Right lung (tissue), 2 donors: ENCODE measurements at regions not wholly inside any gene's neighbourhood (a gene's known extent, or its start where the extent isn't known, plus 50 kb on each side); places are given as distances from the start of the nearest gene placed in this dataset.

Experiments
- DNase-seq, 2 donors: peaks; one replicate each; pipeline ENCODE4 v3.0.0-alpha.2; 2013

GRCh38 chr14:81837304-81837703 is 303.7 kb upstream of the SEL1L start:
- DNase-seq, result no peak

- no peak for DNase-seq
These were observed 305.4 kb upstream of the SEL1L start for GRCh38 chr14:81839056-81839455.

GRCh38 chr14:81841346-81841745 is 307.7 kb upstream of the SEL1L start:
- DNase-seq, result no peak

- no peak for DNase-seq
These were observed 316.1 kb upstream of the SEL1L start for GRCh38 chr14:81849714-81850113.

GRCh38 chr14:81855007-81855406 is 321.4 kb upstream of the SEL1L start:
- no peak for DNase-seq

- DNase-seq, result no peak
These were observed 325.4 kb upstream of the SEL1L start for GRCh38 chr14:81859046-81859445.

- no peak for DNase-seq
These were observed 334.5 kb upstream of the SEL1L start for GRCh38 chr14:81868172-81868571.

GRCh38 chr14:81871706-81872105 is 338.1 kb upstream of the SEL1L start:
- DNase-seq, result no peak

- DNase-seq, result no peak
These were observed 350.7 kb upstream of the SEL1L start for GRCh38 chr14:81884382-81884781.

- DNase-seq, result no peak
These were observed 352.9 kb upstream of the SEL1L start for GRCh38 chr14:81886588-81886987.

- no peak for DNase-seq
These were observed 355.9 kb upstream of the SEL1L start for GRCh38 chr14:81889529-81889928.

- no peak for DNase-seq
These were observed 356.4 kb upstream of the SEL1L start for GRCh38 chr14:81890020-81890419.

GRCh38 chr14:81903477-81903876 is 369.8 kb upstream of the SEL1L start:
- DNase-seq, result no peak

- no peak for DNase-seq
These were observed 393.4 kb upstream of the SEL1L start for GRCh38 chr14:81927070-81927469.

- no peak for DNase-seq
These were observed 398.2 kb upstream of the SEL1L start for GRCh38 chr14:81931828-81932227.

GRCh38 chr14:81936348-81936747 is 402.7 kb upstream of the SEL1L start:
- DNase-seq, result no peak

- DNase-seq, result no peak
These were observed 403.2 kb upstream of the SEL1L start for GRCh38 chr14:81936902-81937301.

GRCh38 chr14:81938341-81938740 is 404.7 kb upstream of the SEL1L start:
- DNase-seq, result no peak

GRCh38 chr14:81940651-81941050 is 407.0 kb upstream of the SEL1L start:
- DNase-seq, result no peak

GRCh38 chr14:81942071-81942470 is 408.4 kb upstream of the SEL1L start:
- no peak for DNase-seq

- DNase-seq, result no peak
These were observed 412.7 kb upstream of the SEL1L start for GRCh38 chr14:81946375-81946774.

- DNase-seq, result no peak
These were observed 413.5 kb upstream of the SEL1L start for GRCh38 chr14:81946834-81947798.

GRCh38 chr14:81952917-81953316 is 419.3 kb upstream of the SEL1L start:
- DNase-seq, result no peak

- DNase-seq, result no peak
These were observed 419.8 kb upstream of the SEL1L start for GRCh38 chr14:81953419-81953818.
